ENCODE measurements at regions not wholly inside any gene's neighbourhood (a gene's known extent, or its start where the extent isn't known, plus 50 kb on each side); places are given as distances from the start of the nearest gene placed in this dataset.

DNA sequence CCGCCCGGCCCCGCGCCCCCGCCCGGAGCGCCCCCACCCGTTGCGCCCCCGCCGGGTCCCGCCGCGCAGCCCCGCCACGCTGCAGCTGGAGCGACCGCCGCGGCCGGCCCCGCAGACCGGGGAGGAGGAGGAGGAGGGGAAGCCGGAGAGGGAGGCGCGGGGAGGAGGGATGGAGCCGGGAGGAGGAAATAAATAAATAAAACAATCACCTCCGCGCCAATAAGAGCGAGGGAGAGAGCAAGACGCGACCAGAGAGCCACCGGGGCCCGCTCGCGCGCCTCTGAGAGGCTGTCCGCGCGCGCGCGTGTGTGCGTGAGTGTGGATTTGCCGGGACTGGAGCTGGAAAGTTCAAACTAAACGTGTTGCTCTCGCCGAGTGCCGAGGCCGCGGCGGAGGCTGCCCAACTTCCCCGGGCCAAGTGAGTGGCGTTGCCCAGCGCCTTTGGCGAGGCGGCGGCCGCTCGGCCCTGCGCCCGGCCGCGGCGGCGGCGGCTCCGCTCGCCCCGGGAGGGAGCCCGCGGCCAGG, 2184.4 kb upstream of the TENM3 start:
- H3K36me3 ChIP-seq (ENCODE audit: control insufficient read depth, insufficient read depth, low read length): no peaks in the 10 kb centered on the region
- TF ChIP-seq, protein P1, sequence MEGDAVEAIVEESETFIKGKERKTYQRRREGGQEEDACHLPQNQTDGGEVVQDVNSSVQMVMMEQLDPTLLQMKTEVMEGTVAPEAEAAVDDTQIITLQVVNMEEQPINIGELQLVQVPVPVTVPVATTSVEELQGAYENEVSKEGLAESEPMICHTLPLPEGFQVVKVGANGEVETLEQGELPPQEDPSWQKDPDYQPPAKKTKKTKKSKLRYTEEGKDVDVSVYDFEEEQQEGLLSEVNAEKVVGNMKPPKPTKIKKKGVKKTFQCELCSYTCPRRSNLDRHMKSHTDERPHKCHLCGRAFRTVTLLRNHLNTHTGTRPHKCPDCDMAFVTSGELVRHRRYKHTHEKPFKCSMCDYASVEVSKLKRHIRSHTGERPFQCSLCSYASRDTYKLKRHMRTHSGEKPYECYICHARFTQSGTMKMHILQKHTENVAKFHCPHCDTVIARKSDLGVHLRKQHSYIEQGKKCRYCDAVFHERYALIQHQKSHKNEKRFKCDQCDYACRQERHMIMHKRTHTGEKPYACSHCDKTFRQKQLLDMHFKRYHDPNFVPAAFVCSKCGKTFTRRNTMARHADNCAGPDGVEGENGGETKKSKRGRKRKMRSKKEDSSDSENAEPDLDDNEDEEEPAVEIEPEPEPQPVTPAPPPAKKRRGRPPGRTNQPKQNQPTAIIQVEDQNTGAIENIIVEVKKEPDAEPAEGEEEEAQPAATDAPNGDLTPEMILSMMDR (IDR thresholded peaks at IDR 0.05; ENCODE audit: insufficient read depth, low read length, poor library complexity, severe bottlenecking): no peak
- DNase-seq (ENCODE audit: extremely low read depth, insufficient read length): peak; percentile 77
- H3K4me3 ChIP-seq (replicated peaks; ENCODE audit: low read depth, low read length): no peak overlapping the region; the same call in 1 of the 2 replicates
- no peaks in the 10 kb centered on the region for H3K27me3 ChIP-seq (replicated peaks; ENCODE audit: control insufficient read depth, insufficient read depth, low read length)

DNA sequence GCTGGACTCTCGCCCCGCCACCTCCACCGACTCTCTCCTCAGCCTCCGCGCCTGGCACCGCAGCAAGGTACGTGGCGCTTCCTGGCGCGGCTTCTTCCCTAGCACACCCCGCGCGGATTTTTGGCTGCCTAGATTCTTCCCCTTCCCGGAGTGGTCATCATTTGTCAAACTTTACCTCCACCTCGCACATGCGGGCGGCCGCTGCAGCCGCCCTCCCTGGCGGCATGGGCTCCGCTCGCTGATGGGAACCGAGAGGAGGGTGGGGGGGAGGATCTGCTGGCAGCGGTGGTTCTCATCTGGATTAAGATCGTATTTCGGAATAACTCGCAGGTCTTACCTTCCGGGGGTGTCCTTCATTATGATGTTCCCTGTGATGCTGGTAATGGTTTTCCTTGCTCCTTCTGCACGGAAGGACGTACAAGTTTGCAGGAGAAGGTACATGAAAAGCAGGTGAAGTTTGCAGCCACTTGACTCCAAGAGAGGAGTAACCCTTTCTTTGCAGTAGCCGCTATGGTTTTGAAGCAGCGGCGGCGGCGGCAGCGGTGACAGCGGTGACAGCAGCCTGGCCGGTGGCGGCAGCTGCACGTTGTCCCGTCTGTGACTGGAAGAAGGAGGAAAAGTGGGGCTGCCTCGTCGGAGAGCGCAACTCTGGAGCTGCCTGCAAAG, 2183.9 kb upstream of the TENM3 start:
- DNase-seq (ENCODE audit: extremely low read depth, insufficient read length): peak; percentile 53
- H3K36me3 ChIP-seq (ENCODE audit: control insufficient read depth, insufficient read depth, low read length): no peaks in the 10 kb centered on the region
- no peaks in the 10 kb centered on the region for H3K27me3 ChIP-seq (replicated peaks; ENCODE audit: control insufficient read depth, insufficient read depth, low read length)
- TF ChIP-seq, protein P1 (IDR thresholded peaks at IDR 0.05; ENCODE audit: insufficient read depth, low read length, poor library complexity, severe bottlenecking): no peak
- H3K4me3 ChIP-seq (replicated peaks; ENCODE audit: low read depth, low read length): no peak overlapping the region

DNA sequence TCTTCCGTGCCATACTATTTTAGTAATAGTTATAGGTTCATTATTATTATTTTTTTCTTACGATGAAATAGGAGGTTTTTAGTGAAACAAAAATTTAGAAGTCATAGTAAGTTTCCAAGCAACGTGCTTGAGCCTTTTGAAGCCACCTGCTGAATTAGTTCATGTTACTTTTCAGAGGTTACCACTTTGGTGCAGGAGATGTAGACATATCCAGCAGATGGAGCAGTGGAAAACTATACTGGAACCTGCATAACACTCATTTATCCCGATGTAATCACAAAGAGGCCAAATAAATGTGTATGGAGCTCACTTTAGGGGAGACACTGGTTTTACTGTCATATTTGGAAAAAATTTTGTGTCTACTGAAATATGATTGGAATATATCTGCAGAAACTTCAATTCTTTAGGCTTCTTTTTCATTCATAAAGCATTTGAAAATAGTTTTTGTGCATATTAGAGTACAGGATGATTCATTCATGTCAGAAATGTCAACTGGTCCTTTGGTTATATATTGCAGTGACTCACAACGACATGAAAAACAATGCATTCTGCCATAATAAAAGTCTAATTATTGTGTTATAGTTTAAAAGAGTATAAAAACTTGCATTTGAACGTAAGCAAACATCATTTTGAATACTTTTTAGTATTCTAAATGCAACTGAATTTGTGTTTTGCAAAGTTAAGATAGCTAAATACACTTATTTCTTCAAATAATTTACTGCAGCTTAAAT, 2182.9 kb upstream of the TENM3 start:
- Histone ChIP-seq H3K4me3 (replicated peaks; ENCODE audit: low read depth, low read length) (no peak overlapping the region), H3K36me3 (ENCODE audit: control insufficient read depth, insufficient read depth, low read length) (no peaks in the 10 kb centered on the region), H3K27me3 (replicated peaks; ENCODE audit: control insufficient read depth, insufficient read depth, low read length) (no peaks in the 10 kb centered on the region)
- TF ChIP-seq, protein P1 (IDR thresholded peaks at IDR 0.05; ENCODE audit: insufficient read depth, low read length, poor library complexity, severe bottlenecking): no peak
- DNase-seq (ENCODE audit: extremely low read depth, insufficient read length): no peak

DNA sequence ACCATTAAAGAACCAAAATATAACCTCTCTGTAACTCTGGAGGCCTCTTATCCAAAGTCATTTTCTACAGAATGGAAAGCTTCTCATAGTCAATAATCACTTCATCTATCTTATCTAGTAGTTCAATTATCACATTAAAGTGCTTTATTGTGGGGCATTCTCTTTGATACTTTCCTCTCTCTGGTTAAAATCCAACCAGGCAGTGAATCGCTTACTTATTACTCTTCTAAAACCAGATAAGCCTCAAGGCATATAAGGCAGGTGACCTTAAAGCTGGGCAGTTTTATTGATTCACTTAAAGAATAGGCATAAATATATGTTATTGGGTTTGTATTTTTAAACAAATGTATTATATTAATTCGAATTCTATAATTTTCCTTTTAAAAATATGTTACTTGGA, 2162.1 kb upstream of the TENM3 start:
- Histone ChIP-seq H3K27me3 (replicated peaks; ENCODE audit: control insufficient read depth, insufficient read depth, low read length) (no peaks in the 10 kb centered on the region), H3K36me3 (ENCODE audit: control insufficient read depth, insufficient read depth, low read length) (no peaks in the 10 kb centered on the region), H3K4me3 (replicated peaks; ENCODE audit: low read depth, low read length) (no peak overlapping the region)
- DNase-seq (ENCODE audit: extremely low read depth, insufficient read length): no peak
- TF ChIP-seq, protein P1 (IDR thresholded peaks at IDR 0.05; ENCODE audit: insufficient read depth, low read length, poor library complexity, severe bottlenecking): no peak

DNA sequence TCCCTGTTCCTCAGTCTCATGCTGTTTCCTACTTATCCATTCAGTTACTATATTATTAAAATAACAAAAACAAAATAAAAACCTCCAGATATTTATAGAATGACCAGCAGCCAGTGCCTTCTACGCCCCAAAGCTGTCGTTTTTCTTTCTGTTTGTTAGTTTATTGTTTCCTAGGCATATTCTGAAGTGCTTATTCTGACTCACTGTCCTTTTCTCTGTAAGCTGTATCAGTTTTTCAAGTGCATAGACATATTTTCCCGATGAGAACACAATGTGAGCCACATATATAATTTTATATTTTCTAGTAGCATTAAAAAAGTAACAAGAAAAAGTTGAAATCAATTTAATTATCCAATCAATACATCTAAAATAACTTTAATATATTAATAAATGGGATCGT, 2158.6 kb upstream of the TENM3 start:
- DNase-seq (ENCODE audit: extremely low read depth, insufficient read length): no peak
- no peaks in the 10 kb centered on the region for H3K27me3 ChIP-seq (replicated peaks; ENCODE audit: control insufficient read depth, insufficient read depth, low read length)
- TF ChIP-seq, protein P1 (IDR thresholded peaks at IDR 0.05; ENCODE audit: insufficient read depth, low read length, poor library complexity, severe bottlenecking): no peak
- H3K4me3 ChIP-seq (replicated peaks; ENCODE audit: low read depth, low read length): no peak overlapping the region
- no peaks in the 10 kb centered on the region for H3K36me3 ChIP-seq (ENCODE audit: control insufficient read depth, insufficient read depth, low read length)
